ENCODE measurements at regions not wholly inside any gene's neighbourhood (a gene's known extent, or its start where the extent isn't known, plus 50 kb on each side); places are given as distances from the start of the nearest gene placed in this dataset.

DNA sequence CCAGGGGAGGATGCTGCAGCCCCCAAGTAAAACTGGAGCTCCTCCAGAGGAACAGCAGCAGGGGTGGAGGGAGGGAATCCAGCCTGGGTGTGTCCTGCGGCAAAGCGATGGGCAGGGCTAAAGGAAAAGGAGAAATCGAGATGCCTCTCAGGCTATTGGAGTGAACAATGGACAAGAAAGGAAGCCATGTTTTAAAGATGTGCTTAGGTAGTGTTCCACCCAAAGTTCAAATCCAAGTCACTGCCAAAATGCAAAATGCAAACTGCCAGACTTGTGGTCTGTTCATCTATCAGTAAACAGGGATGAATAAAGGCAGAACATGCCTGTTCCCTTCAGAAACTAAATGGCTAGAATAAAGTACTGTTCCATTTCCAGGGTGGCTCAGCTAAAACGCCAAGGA, 197.5 kb upstream of the NSMCE3 start:
- Histone ChIP-seq H3K9ac (replicated peaks; ENCODE audit: extremely low read depth, insufficient read depth, low read length) (no peak overlapping the region), H3K9me3 (replicated peaks; ENCODE audit: control insufficient read depth, insufficient read depth, low read length) (no peaks in the 10 kb centered on the region), H3K9me1 (replicated peaks; ENCODE audit: control insufficient read depth, extremely low read depth, insufficient read depth, low read length) (no peaks in the 10 kb centered on the region), H4K20me1 (replicated peaks; ENCODE audit: control insufficient read depth, extremely low read depth, insufficient read depth, low read length) (no peaks in the 10 kb centered on the region), H3K79me2 (ENCODE audit: control insufficient read depth, insufficient read depth, low read length) (no peaks in the 10 kb centered on the region), H3K27ac (ENCODE audit: insufficient read depth, low read depth, low read length) (no peak overlapping the region), H3K4me3 (replicated peaks in 1 of 3; ENCODE audit: insufficient read depth in 1 of 3, low read depth in 1 of 3, low read length in 3 of 3) (no peak overlapping the region), H3K27me3 (ENCODE audit: control insufficient read depth in 2 of 2, insufficient read depth in 2 of 2, low read length in 2 of 2) (no peaks in the 10 kb centered on the region), H2AFZ (ENCODE audit: low read depth, low read length) (no peak overlapping the region), H3K4me1 (ENCODE audit: control insufficient read depth, extremely low read depth, insufficient read depth, low read length) (no peaks in the 10 kb centered on the region), H3K4me2 (ENCODE audit: insufficient read depth, low read length) (no peak overlapping the region), H3K36me3 (ENCODE audit: control insufficient read depth in 2 of 2, extremely low read depth in 1 of 2, insufficient read depth in 2 of 2, low read length in 2 of 2) (no peaks in the 10 kb centered on the region)
- DNase-seq (ENCODE audit: low read depth, low spot score) (no peak), FAIRE-seq (no peak)
- BruUV-seq (replicated peaks): no TSS peak
- CTCF ChIA-PET: no interaction called here
- intact Hi-C loops (cut with micrococcal nuclease) (no loop called here), dilution Hi-C loops (cut with MboI; ENCODE audit: extremely low pct_ligation_motif_present, low sequenced_read_pairs) (no loop called here)
- POLR2A ChIA-PET: no interaction called here
- no peak for TF ChIP-seq EZH2 (IDR thresholded peaks at IDR 0.05; ENCODE audit: borderline replicate concordance, low read depth, low read length, severe bottlenecking)
- no peak for TF ChIP-seq CTCF (IDR thresholded peaks at IDR 0.05; ENCODE audit: extremely low read depth in 1 of 2, insufficient read depth in 1 of 2, low read depth in 1 of 2, low read length in 2 of 2)
- no peak for TF ChIP-seq GATA2 (IDR thresholded peaks at IDR 0.05; ENCODE audit: insufficient read depth, insufficient read length, low read depth, low read length)
- no peak for TF ChIP-seq MAX (IDR thresholded peaks at IDR 0.05; ENCODE audit: insufficient read depth, insufficient read length)

DNA sequence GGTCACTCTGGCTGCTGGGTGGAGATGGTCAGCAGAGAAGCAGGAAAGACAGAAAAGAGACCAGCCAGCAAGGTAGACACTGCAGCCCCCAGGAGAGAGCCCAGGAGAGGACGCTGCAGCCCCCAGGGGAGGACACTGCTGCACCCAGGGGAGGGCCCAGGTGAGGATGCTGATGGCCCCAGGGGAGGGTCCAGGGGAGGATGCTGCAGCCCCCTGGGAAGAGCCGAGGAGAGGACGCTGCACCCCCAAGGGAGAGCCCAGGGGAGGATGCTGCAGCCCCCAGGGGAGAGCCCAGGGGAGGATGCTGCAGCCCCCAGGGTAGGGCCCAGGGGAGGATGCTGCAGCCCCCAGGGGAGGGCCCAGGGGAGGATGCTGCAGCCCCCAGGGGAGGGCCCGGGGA, 196.7 kb upstream of the NSMCE3 start:
- Histone ChIP-seq H3K4me3 (replicated peaks in 1 of 3; ENCODE audit: insufficient read depth in 1 of 3, low read depth in 1 of 3, low read length in 3 of 3) (no peak overlapping the region), H2AFZ (ENCODE audit: low read depth, low read length) (no peak overlapping the region), H3K4me2 (ENCODE audit: insufficient read depth, low read length) (no peak overlapping the region), H3K9me3 (replicated peaks; ENCODE audit: control insufficient read depth, insufficient read depth, low read length) (no peaks in the 10 kb centered on the region), H4K20me1 (replicated peaks; ENCODE audit: control insufficient read depth, extremely low read depth, insufficient read depth, low read length) (no peaks in the 10 kb centered on the region), H3K27me3 (ENCODE audit: control insufficient read depth in 2 of 2, insufficient read depth in 2 of 2, low read length in 2 of 2) (no peaks in the 10 kb centered on the region), H3K36me3 (ENCODE audit: control insufficient read depth in 2 of 2, extremely low read depth in 1 of 2, insufficient read depth in 2 of 2, low read length in 2 of 2) (no peaks in the 10 kb centered on the region), H3K4me1 (ENCODE audit: control insufficient read depth, extremely low read depth, insufficient read depth, low read length) (no peaks in the 10 kb centered on the region), H3K79me2 (ENCODE audit: control insufficient read depth, insufficient read depth, low read length) (no peaks in the 10 kb centered on the region), H3K9me1 (replicated peaks; ENCODE audit: control insufficient read depth, extremely low read depth, insufficient read depth, low read length) (no peaks in the 10 kb centered on the region), H3K27ac (ENCODE audit: insufficient read depth, low read depth, low read length) (no peak overlapping the region), H3K9ac (replicated peaks; ENCODE audit: extremely low read depth, insufficient read depth, low read length) (no peak overlapping the region)
- ChIA-PET POLR2A (no interaction called here), CTCF (no interaction called here)
- no peak for FAIRE-seq
- BruUV-seq (replicated peaks): no TSS peak
- dilution Hi-C loops (cut with MboI; ENCODE audit: extremely low pct_ligation_motif_present, low sequenced_read_pairs): no loop called here
- TF ChIP-seq POLR2A (IDR thresholded peaks at IDR 0.05; ENCODE audit: low read depth, low read length) (no peak), POLR2AphosphoS5 (IDR thresholded peaks at IDR 0.05; ENCODE audit: insufficient read depth, low read depth, low read length) (no peak), MYC (IDR thresholded peaks at IDR 0.05; ENCODE audit: low read depth, low read length) (no peak)
- intact Hi-C loops (cut with micrococcal nuclease): no loop called here
- DNase-seq (ENCODE audit: low read depth, low spot score): no peak
